ENCODE measurements at regions not wholly inside any gene's neighbourhood (a gene's known extent, or its start where the extent isn't known, plus 50 kb on each side); places are given as distances from the start of the nearest gene placed in this dataset.

GRCh38 chr6:28724395-28724794 is 198.7 kb downstream of the GPX5 start:
- no peak for DNase-seq (ENCODE audit: extremely low read depth in 1 of 11, low read depth in 9 of 11, low spot score in 4 of 11)

GRCh38 chr6:28725274-28725809 is 198.4 kb downstream of the TRIM27 start:
- DNase-seq (ENCODE audit: extremely low read depth in 1 of 11, low read depth in 9 of 11, low spot score in 4 of 11): no peak

GRCh38 chr6:28725890-28726348 is 197.9 kb downstream of the TRIM27 start:
- no peak for DNase-seq (ENCODE audit: extremely low read depth in 1 of 11, low read depth in 9 of 11, low spot score in 4 of 11)

- DNase-seq (ENCODE audit: extremely low read depth in 1 of 11, low read depth in 9 of 11, low spot score in 4 of 11): no peak
Observed at GRCh38 chr6:28726569-28727309, 197.0 kb downstream of the TRIM27 start.

GRCh38 chr6:28727559-28728211 is 196.1 kb downstream of the TRIM27 start:
- no peak for DNase-seq (ENCODE audit: extremely low read depth in 1 of 11, low read depth in 9 of 11, low spot score in 4 of 11)

GRCh38 chr6:28729501-28730402 is 194.0 kb downstream of the TRIM27 start:
- no peak for DNase-seq (ENCODE audit: extremely low read depth in 1 of 11, low read depth in 9 of 11, low spot score in 4 of 11)

- DNase-seq (ENCODE audit: extremely low read depth in 1 of 11, low read depth in 9 of 11, low spot score in 4 of 11): no peak
Observed at GRCh38 chr6:28732052-28732451, 191.7 kb downstream of the TRIM27 start.

GRCh38 chr6:28734443-28734959 is 189.3 kb downstream of the TRIM27 start:
- no peak for DNase-seq (ENCODE audit: extremely low read depth in 1 of 11, low read depth in 9 of 11, low spot score in 4 of 11)

GRCh38 chr6:28736121-28736520 is 187.7 kb downstream of the TRIM27 start:
- DNase-seq (ENCODE audit: extremely low read depth in 1 of 11, low read depth in 9 of 11, low spot score in 4 of 11): no peak

GRCh38 chr6:28737750-28738395 is 185.9 kb downstream of the TRIM27 start:
- DNase-seq (ENCODE audit: extremely low read depth in 1 of 11, low read depth in 9 of 11, low spot score in 4 of 11): no peak

- no peak for DNase-seq (ENCODE audit: extremely low read depth in 1 of 11, low read depth in 9 of 11, low spot score in 4 of 11)
Observed at GRCh38 chr6:28738396-28738765, 185.4 kb downstream of the TRIM27 start.

GRCh38 chr6:28741363-28741762 is 182.4 kb downstream of the TRIM27 start:
- no peak for DNase-seq (ENCODE audit: extremely low read depth in 1 of 11, low read depth in 9 of 11, low spot score in 4 of 11)

- no peak for DNase-seq (ENCODE audit: extremely low read depth in 1 of 11, low read depth in 9 of 11, low spot score in 4 of 11)
Observed at GRCh38 chr6:28742668-28743270, 181.0 kb downstream of the TRIM27 start.

- DNase-seq (ENCODE audit: extremely low read depth in 1 of 11, low read depth in 9 of 11, low spot score in 4 of 11): no peak
Observed at GRCh38 chr6:28743271-28743789, 180.5 kb downstream of the TRIM27 start.

GRCh38 chr6:28747083-28747630 is 176.6 kb downstream of the TRIM27 start:
- DNase-seq (ENCODE audit: extremely low read depth in 1 of 11, low read depth in 9 of 11, low spot score in 4 of 11): no peak

GRCh38 chr6:28747631-28748157 is 176.1 kb downstream of the TRIM27 start:
- DNase-seq (ENCODE audit: extremely low read depth in 1 of 11, low read depth in 9 of 11, low spot score in 4 of 11): no peak

- no peak for DNase-seq (ENCODE audit: extremely low read depth in 1 of 11, low read depth in 9 of 11, low spot score in 4 of 11)
Observed at GRCh38 chr6:28748192-28748591, 175.6 kb downstream of the TRIM27 start.
